ENCODE measurements at regions not wholly inside any gene's neighbourhood (a gene's known extent, or its start where the extent isn't known, plus 50 kb on each side); places are given as distances from the start of the nearest gene placed in this dataset.

DNA sequence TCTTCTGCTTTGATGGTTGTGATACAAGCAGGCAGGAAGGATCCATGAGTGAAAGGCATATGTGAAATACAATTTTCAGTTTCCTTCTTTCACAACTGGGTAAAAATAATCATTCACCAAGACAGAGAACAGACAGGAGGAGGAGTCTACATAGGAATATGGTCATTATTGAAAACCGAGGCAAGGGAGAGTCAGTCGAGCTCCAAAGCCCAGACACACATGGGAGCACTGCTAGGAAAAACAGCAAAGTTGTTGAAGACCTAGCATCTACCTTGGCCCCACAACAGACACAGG, 260.6 kb downstream of the ERMARD start:
- Histone ChIP-seq H2BK5ac (ENCODE audit: low read depth, low read length, poor library complexity) (no peak overlapping the region), H3K27me3 (ENCODE audit: insufficient read depth, low read length) (no peaks in the 10 kb centered on the region), H3K4me2 (ENCODE audit: low read length) (no peak overlapping the region), H4K12ac (ENCODE audit: low read depth, low read length) (no peak overlapping the region), H2BK12ac (ENCODE audit: low read length) (no peak overlapping the region), H3K9ac (ENCODE audit: low read length) (no peak overlapping the region), H4K91ac (ENCODE audit: low read depth, low read length) (no peak overlapping the region), H3K4ac (ENCODE audit: low read depth, low read length) (no peak overlapping the region), H3K36me3 (ENCODE audit: control insufficient read depth in 1 of 2, insufficient read depth in 2 of 2, low read length in 2 of 2) (no peaks in the 10 kb centered on the region), H3K18ac (ENCODE audit: low read length) (no peak overlapping the region), H3K9me3 (ENCODE audit: insufficient read depth, low read depth, low read length) (no peaks in the 10 kb centered on the region), H2AFZ (ENCODE audit: insufficient read depth, low read length, poor library complexity) (no peak overlapping the region), H4K8ac (ENCODE audit: low read depth, low read length) (no peak overlapping the region), H3K4me3 (ENCODE audit: low read depth, low read length) (no peak overlapping the region), H3K14ac (ENCODE audit: low read length) (no peak overlapping the region), H2AK5ac (ENCODE audit: low read length) (no peak overlapping the region), H3K79me1 (ENCODE audit: low read length) (peaks cover 3% of the 10 kb centered on the region), H3K27ac (ENCODE audit: low read depth, low read length) (no peak overlapping the region), H3K79me2 (ENCODE audit: control insufficient read depth, insufficient read depth, low read length, poor library complexity) (peaks cover 2% of the 10 kb centered on the region), H3K23ac (ENCODE audit: low read length) (no peak overlapping the region), H3K4me1 (ENCODE audit: control insufficient read depth in 1 of 2, insufficient read depth in 2 of 2, low read length in 2 of 2) (peaks cover 12 to 14% of the 10 kb centered on the region in 2 experiments), H2BK120ac (ENCODE audit: insufficient read depth, low read length, poor library complexity) (no peak overlapping the region)
- no CpG with 5 or more reads among the region's 2 CpGs for WGBS (ENCODE audit: extremely low coverage, insufficient coverage, insufficient read length)
- no peak for DNase-seq

DNA sequence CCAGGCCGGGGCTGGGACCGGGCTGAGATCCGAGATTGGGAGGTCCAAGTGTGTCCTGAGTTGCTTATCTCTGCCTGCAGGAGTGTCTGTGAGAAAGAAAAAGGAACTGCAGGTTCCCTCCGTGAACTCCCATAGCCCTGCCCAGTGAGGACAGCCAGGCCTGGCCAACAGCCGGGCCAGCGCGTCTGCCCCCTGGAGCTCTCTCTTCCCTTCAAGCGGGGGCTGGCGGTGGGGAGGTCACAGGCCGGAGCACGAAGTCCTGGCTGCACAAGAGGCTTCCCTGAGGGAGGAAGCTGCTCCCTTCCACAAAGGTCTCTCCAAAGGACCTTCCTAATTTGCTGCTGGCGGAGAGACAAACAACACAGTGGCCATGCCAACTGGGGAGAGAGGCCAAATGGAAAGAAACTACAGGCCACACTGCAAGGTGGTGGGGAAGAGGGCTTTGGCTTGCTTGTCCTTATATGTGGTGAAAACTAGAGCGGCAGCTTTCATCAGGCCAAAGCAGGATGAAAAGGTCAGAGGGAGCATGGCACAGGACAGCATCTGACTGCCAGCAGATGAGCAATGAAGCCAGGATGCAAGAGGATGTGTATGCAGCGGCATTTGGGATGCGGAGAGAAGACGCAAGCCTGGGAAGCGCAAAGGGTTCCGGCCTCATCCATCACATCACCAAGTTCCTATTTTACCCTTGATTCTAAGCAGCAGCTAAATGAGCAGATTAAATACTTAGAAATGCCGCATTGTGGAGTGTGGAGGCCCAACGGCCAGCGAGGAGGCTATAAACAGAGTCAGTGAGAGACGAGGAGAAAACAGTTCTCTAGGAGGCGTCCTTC, 260.0 kb downstream of the ERMARD start:
- H3K14ac ChIP-seq (ENCODE audit: low read length): no peak overlapping the region
- DNase-seq: no peak
- no peak overlapping the region for H3K4ac ChIP-seq (ENCODE audit: low read depth, low read length)
- no peak overlapping the region for H2BK12ac ChIP-seq (ENCODE audit: low read length)
- no peak overlapping the region for H4K8ac ChIP-seq (ENCODE audit: low read depth, low read length)
- H2AK5ac ChIP-seq (ENCODE audit: low read length): no peak overlapping the region
- H3K4me2 ChIP-seq (ENCODE audit: low read length): no peak overlapping the region
- H3K4me3 ChIP-seq (ENCODE audit: low read depth, low read length): no peak overlapping the region
- peaks cover 17 to 20% of the 10 kb centered on the region in 2 experiments for H3K4me1 ChIP-seq (ENCODE audit: control insufficient read depth in 1 of 2, insufficient read depth in 2 of 2, low read length in 2 of 2)
- H4K91ac ChIP-seq (ENCODE audit: low read depth, low read length): no peak overlapping the region
- H3K23ac ChIP-seq (ENCODE audit: low read length): no peak overlapping the region
- no peak overlapping the region for H2BK120ac ChIP-seq (ENCODE audit: insufficient read depth, low read length, poor library complexity)
- H2AFZ ChIP-seq (ENCODE audit: insufficient read depth, low read length, poor library complexity): peak overlapping the region; percentile 40
- peaks cover 3% of the 10 kb centered on the region for H3K79me1 ChIP-seq (ENCODE audit: low read length)
- no CpG with 5 or more reads among the region's 23 CpGs for WGBS (ENCODE audit: extremely low coverage, insufficient coverage, insufficient read length)
- H3K27me3 ChIP-seq (ENCODE audit: insufficient read depth, low read length): no peaks in the 10 kb centered on the region
- H3K27ac ChIP-seq (ENCODE audit: low read depth, low read length): no peak overlapping the region
- H3K9ac ChIP-seq (ENCODE audit: low read length): no peak overlapping the region
- H3K9me3 ChIP-seq (ENCODE audit: insufficient read depth, low read depth, low read length): no peaks in the 10 kb centered on the region
- H3K18ac ChIP-seq (ENCODE audit: low read length): no peak overlapping the region
- no peak overlapping the region for H2BK5ac ChIP-seq (ENCODE audit: low read depth, low read length, poor library complexity)
- no peaks in the 10 kb centered on the region for H3K36me3 ChIP-seq (ENCODE audit: control insufficient read depth in 1 of 2, insufficient read depth in 2 of 2, low read length in 2 of 2)
- peaks cover 2% of the 10 kb centered on the region for H3K79me2 ChIP-seq (ENCODE audit: control insufficient read depth, insufficient read depth, low read length, poor library complexity)
- H4K12ac ChIP-seq (ENCODE audit: low read depth, low read length): no peak overlapping the region

DNA sequence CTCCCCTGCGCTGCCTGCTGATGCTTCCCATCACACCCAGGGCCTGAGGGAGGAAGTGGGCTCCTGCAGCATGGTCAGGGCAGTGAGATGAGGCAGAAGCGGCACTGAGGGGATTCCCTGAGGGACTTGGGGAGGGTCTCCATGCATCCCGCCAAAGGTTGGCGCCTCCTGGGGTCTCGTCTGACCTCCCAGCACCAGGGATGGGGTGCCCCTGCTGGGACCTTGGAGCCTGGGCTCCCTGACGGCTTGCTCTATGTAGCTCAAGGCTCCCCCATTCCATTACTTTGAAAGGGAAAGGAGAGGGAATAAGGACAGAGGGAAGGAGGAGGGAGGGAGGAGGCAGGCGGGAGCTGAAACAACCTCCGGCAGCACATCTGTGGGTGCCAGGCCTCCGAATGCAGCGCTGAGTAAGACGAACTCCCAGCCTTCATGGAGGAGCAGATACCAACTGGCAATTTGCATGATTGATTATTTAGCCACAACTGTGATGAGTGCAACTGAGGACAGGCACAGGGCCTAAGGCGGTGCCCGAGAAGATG, 259.3 kb downstream of the ERMARD start:
- Histone ChIP-seq H3K9ac (ENCODE audit: low read length) (no peak overlapping the region), H3K14ac (ENCODE audit: low read length) (no peak overlapping the region), H2AK5ac (ENCODE audit: low read length) (no peak overlapping the region), H3K4ac (ENCODE audit: low read depth, low read length) (no peak overlapping the region), H3K79me1 (ENCODE audit: low read length) (peaks cover 3% of the 10 kb centered on the region), H3K4me1 (ENCODE audit: control insufficient read depth in 1 of 2, insufficient read depth in 2 of 2, low read length in 2 of 2) (peaks cover 17 to 21% of the 10 kb centered on the region in 2 experiments), H3K4me2 (ENCODE audit: low read length) (no peak overlapping the region), H4K91ac (ENCODE audit: low read depth, low read length) (no peak overlapping the region), H3K18ac (ENCODE audit: low read length) (no peak overlapping the region), H3K27ac (ENCODE audit: low read depth, low read length) (no peak overlapping the region), H3K4me3 (ENCODE audit: low read depth, low read length) (no peak overlapping the region), H3K27me3 (ENCODE audit: insufficient read depth, low read length) (no peaks in the 10 kb centered on the region), H2BK12ac (ENCODE audit: low read length) (peak overlapping the region; percentile 56), H4K8ac (ENCODE audit: low read depth, low read length) (no peak overlapping the region), H3K23ac (ENCODE audit: low read length) (no peak overlapping the region), H3K36me3 (ENCODE audit: control insufficient read depth in 1 of 2, insufficient read depth in 2 of 2, low read length in 2 of 2) (no peaks in the 10 kb centered on the region), H2BK120ac (ENCODE audit: insufficient read depth, low read length, poor library complexity) (no peak overlapping the region), H3K9me3 (ENCODE audit: insufficient read depth, low read depth, low read length) (no peaks in the 10 kb centered on the region), H4K12ac (ENCODE audit: low read depth, low read length) (no peak overlapping the region), H2AFZ (ENCODE audit: insufficient read depth, low read length, poor library complexity) (peak overlapping the region; percentile 40), H2BK5ac (ENCODE audit: low read depth, low read length, poor library complexity) (no peak overlapping the region), H3K79me2 (ENCODE audit: control insufficient read depth, insufficient read depth, low read length, poor library complexity) (peaks cover 2% of the 10 kb centered on the region)
- no CpG with 5 or more reads among the region's 13 CpGs for WGBS (ENCODE audit: extremely low coverage, insufficient coverage, insufficient read length)
- DNase-seq: no peak

DNA sequence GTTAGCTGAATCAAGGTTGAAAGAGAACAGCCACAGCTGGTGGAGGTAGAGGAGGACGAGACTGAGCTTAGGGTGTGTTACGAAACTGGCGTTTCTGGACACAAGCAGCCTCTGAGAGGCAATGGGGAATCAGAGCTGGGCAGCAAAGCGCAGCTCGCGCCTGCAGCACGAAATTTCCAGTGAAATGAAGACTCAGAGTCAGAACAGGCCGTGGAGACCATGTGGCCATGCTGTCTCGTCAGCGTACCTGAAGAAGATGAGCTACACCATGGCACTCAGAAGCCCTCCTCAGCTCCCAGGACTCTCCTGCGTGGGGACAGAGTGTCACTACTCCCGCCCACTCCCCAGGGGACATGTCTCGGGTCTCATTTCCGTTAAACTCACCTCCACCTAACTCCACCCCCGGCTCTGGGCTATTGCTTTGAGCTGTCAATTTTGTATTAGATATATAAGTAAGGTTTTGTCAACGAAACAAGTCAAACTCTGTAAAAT, 256.9 kb downstream of the ERMARD start:
- Histone ChIP-seq H3K23ac (ENCODE audit: low read length) (peak overlapping the region; percentile 17), H3K4ac (ENCODE audit: low read depth, low read length) (peak overlapping the region; percentile 39), H3K79me1 (ENCODE audit: low read length) (peaks cover 3% of the 10 kb centered on the region), H3K4me3 (ENCODE audit: low read depth, low read length) (no peak overlapping the region), H3K14ac (ENCODE audit: low read length) (peak overlapping the region; percentile 53), H3K27ac (ENCODE audit: low read depth, low read length) (no peak overlapping the region), H3K27me3 (ENCODE audit: insufficient read depth, low read length) (no peaks in the 10 kb centered on the region), H4K8ac (ENCODE audit: low read depth, low read length) (peak overlapping the region; percentile 5), H2BK120ac (ENCODE audit: insufficient read depth, low read length, poor library complexity) (peak overlapping the region; percentile 80), H2BK12ac (ENCODE audit: low read length) (peak overlapping the region; percentile 80), H3K36me3 (ENCODE audit: control insufficient read depth in 1 of 2, insufficient read depth in 2 of 2, low read length in 2 of 2) (no peaks in the 10 kb centered on the region), H4K91ac (ENCODE audit: low read depth, low read length) (peak overlapping the region; percentile 86), H2AK5ac (ENCODE audit: low read length) (peak overlapping the region; percentile 83), H2BK5ac (ENCODE audit: low read depth, low read length, poor library complexity) (no peak overlapping the region), H3K9me3 (ENCODE audit: insufficient read depth, low read depth, low read length) (peaks cover 9% of the 10 kb centered on the region), H3K18ac (ENCODE audit: low read length) (peak overlapping the region; percentile 25), H2AFZ (ENCODE audit: insufficient read depth, low read length, poor library complexity) (no peak overlapping the region), H3K79me2 (ENCODE audit: control insufficient read depth, insufficient read depth, low read length, poor library complexity) (peaks cover 2% of the 10 kb centered on the region), H3K4me1 (ENCODE audit: control insufficient read depth in 1 of 2, insufficient read depth in 2 of 2, low read length in 2 of 2) (peaks cover 17 to 21% of the 10 kb centered on the region in 2 experiments), H3K9ac (ENCODE audit: low read length) (no peak overlapping the region), H3K4me2 (ENCODE audit: low read length) (no peak overlapping the region), H4K12ac (ENCODE audit: low read depth, low read length) (no peak overlapping the region)
- no peak for DNase-seq
- no CpG with 5 or more reads among the region's 16 CpGs for WGBS (ENCODE audit: extremely low coverage, insufficient coverage, insufficient read length)

All from trophoblast cell (in vitro differentiated cells and primary cell).